Astrocyte (in vitro differentiated cells and primary cell): ENCODE measurements at regions not wholly inside any gene's neighbourhood (a gene's known extent, or its start where the extent isn't known, plus 50 kb on each side); places are given as distances from the start of the nearest gene placed in this dataset.

Experiments
- CTCF ChIP-seq: IDR thresholded peaks from 2 replicates; pipeline ENCODE4 v1.5.1; 2011; ENCODE audit warnings: low read depth, mild to moderate bottlenecking, inconsistent platforms, low read length, moderate library complexity; ENCODE audit not compliant: insufficient read depth
- EZH2 ChIP-seq: IDR thresholded peaks from 2 replicates; pipeline ENCODE4 v1.6.1; 2012; ENCODE audit warnings: mild to moderate bottlenecking, low read length, inconsistent platforms; ENCODE audit not compliant: insufficient read depth

GRCh38 chr10:105965141-105965540 is 1199.4 kb downstream of the SORCS1 start:
- no peak for TF ChIP-seq CTCF
- TF ChIP-seq EZH2, result no peak
